ENCODE measurements at regions not wholly inside any gene's neighbourhood (a gene's known extent, or its start where the extent isn't known, plus 50 kb on each side); places are given as distances from the start of the nearest gene placed in this dataset.

GRCh38 chr1:83671586-83671985 lies 327.3 kb downstream of the TTLL7 start:
- no peaks in the 10 kb centered on the region for H3K27me3 ChIP-seq
- intact Hi-C loops (cut with DNase I), result no loop called here
- H3K4me1 ChIP-seq, result peaks cover 0 to 8% (median 0%) of the 10 kb centered on the region in 9 donors
- TF ChIP-seq CTCF (IDR thresholded peaks at IDR 0.05), result no peak
- H3K9me3 ChIP-seq, result no peaks in the 10 kb centered on the region
- peak overlapping the region in 1 of 10 donors; percentile 4 for H3K27ac ChIP-seq
- H3K4me3 ChIP-seq, result no peak overlapping the region
- ATAC-seq, result no peak
- no peaks in the 10 kb centered on the region for H3K36me3 ChIP-seq
- DNase-seq, result no peak

- no peak for DNase-seq
- Histone ChIP-seq H3K27me3 (no peaks in the 10 kb centered on the region), H3K27ac (peak overlapping the region in 1 of 10 donors; percentile 4), H3K9me3 (no peaks in the 10 kb centered on the region), H3K36me3 (no peaks in the 10 kb centered on the region), H3K4me3 (no peak overlapping the region), H3K4me1 (peaks cover 0 to 8% (median 0%) of the 10 kb centered on the region in 9 donors)
- TF ChIP-seq CTCF (IDR thresholded peaks at IDR 0.05), result no peak
- ATAC-seq, result peak in 2 of 8 donors; percentile 41 to 58
- WGBS, 2 donors, result 51 to 55% methylated on average over 2 of the region's 2 CpGs
- intact Hi-C loops (cut with DNase I), result no loop called here
These were observed 327.9 kb downstream of the TTLL7 start for GRCh38 chr1:83670909-83671565.

GRCh38 chr1:83641796-83642443 lies 357.0 kb downstream of the TTLL7 start:
- no peak for TF ChIP-seq CTCF (IDR thresholded peaks at IDR 0.05)
- H3K9me3 ChIP-seq, result no peaks in the 10 kb centered on the region
- no peaks in the 10 kb centered on the region for H3K27me3 ChIP-seq
- intact Hi-C loops (cut with DNase I), result loop anchor here in 2 of 10 donors (2.0 to 5.0 kb wide), 2 partner anchors 51 to 130 kb away; no protein-coding TSS in a partner anchor
- H3K27ac ChIP-seq, result peak overlapping the region in 9 of 10 donors; percentile 5 to 79 (median 37)
- ATAC-seq, result peak in 4 of 8 donors; percentile 34 to 52 (median 41)
- H3K4me1 ChIP-seq, result peaks cover 0 to 20% (median 10%) of the 10 kb centered on the region in 9 donors
- H3K4me3 ChIP-seq, result peak overlapping the region in 3 of 10 donors; percentile 4 to 26 (median 22)
- peak in 1 of 2 donors; percentile 5 for DNase-seq
- WGBS, 2 donors, result 58 to 68% methylated on average over 5 of the region's 5 CpGs
- no peaks in the 10 kb centered on the region for H3K36me3 ChIP-seq

GRCh38 chr1:83641206-83641658 lies 357.7 kb downstream of the TTLL7 start:
- DNase-seq (peak in 1 of 2 donors; percentile 22), ATAC-seq (peak in 6 of 8 donors; percentile 54 to 88 (median 74))
- Histone ChIP-seq H3K4me3 (peak overlapping the region in 3 of 10 donors; percentile 4 to 26 (median 22)), H3K4me1 (peaks cover 0 to 20% (median 10%) of the 10 kb centered on the region in 9 donors), H3K27me3 (no peaks in the 10 kb centered on the region), H3K27ac (peak overlapping the region in 9 of 10 donors; percentile 5 to 79 (median 37)), H3K9me3 (no peaks in the 10 kb centered on the region), H3K36me3 (no peaks in the 10 kb centered on the region)
- TF ChIP-seq CTCF (IDR thresholded peaks at IDR 0.05), result no peak
- intact Hi-C loops (cut with DNase I), result loop anchor here in 2 of 10 donors (2.0 to 5.0 kb wide), 2 partner anchors 52 to 129 kb away; no protein-coding TSS in a partner anchor
- WGBS, 2 donors, result 30 to 31% methylated on average over 5 of the region's 5 CpGs
